ENCODE measurements at regions not wholly inside any gene's neighbourhood (a gene's known extent, or its start where the extent isn't known, plus 50 kb on each side); places are given as distances from the start of the nearest gene placed in this dataset.
A peak's percentile ranks its signal among the peaks of the same experiment; 100 is the strongest.
"Not testable (repeated sequence)": the region's sequence is repeated elsewhere in the genome, so short reads cannot be mapped to it uniquely, and the experiment has no call there.

DNA sequence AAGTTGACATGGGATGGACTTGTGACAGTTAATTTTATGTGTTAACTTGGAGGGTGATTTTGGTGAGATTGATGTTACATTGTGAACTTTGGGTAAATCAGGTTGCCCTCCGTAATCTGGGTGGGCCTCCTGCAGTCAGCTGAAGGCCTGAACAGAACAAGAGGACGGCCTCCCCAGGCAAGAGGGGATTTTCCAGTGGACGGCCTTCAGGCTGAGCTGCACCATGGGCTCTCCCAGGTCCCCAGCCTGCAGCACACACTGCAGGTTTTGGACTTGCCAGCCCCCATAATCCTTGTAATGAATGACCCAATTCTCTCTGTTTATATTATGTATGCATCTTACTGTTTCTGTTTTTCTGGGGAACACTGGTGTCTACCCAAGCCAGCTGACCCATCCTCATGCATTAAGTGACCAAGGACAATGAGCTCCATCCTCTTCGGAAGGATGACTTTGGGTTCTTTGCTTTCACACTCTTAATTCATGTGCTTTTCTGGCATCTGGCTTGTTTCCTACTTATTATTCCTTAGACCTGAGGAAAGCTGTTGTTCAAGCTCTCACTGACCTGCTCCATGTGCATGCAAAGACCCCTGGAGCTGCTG lies 64.2 kb downstream of the DACT2 start:
- DNase-seq (ENCODE audit: low spot score) = no peak

DNA sequence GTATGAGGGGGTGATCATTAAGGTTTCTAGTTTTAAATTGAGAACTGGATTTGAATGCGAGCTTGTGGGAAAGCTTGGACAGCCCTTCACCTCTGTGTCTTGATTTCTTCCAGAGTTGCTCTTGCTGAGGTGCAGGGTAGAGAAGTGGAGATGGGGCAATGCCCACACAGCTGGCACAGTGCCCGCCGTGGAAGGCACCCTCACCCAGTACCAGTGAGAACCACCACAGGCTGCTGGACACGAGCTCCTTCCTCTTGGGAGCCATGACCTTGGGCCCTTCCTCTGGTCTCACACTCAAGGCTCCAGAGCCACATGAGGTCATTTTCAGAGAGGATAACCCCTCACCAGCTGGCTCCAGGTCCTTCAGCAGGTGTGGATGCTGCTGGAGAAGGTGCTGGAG lies 67.3 kb downstream of the DACT2 start:
- no peak for DNase-seq (ENCODE audit: low spot score)

GRCh38 chr6:168250250-168250649 lies 69.3 kb downstream of the DACT2 start:
- DNase-seq (ENCODE audit: low spot score) = no peak

GRCh38 chr6:168249746-168250145 lies 69.8 kb downstream of the DACT2 start:
- no peak for DNase-seq (ENCODE audit: low spot score)

DNA sequence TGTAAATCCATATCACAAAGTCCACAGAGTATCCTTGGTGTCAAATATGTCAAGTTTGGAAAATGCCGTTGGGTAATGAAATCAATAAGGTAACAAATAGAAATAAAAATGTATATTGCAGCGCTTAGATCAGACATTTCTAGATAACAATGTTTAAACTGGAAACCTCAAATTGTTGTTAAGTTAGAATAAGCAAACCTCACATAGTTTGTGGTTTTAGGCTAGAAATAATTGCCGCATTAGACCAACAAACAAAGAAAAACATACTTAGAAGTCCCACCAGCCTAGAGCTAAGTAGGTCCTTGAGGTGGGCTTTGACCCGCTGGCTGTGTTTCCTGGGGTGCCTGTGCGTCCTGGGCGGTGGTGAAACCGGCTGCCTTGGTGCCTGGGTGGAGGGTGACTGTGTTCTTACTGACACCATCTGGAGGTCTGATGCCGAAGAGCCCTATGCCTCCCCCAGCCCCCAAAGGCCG lies 71.4 kb downstream of the DACT2 start:
- DNase-seq (ENCODE audit: low spot score) = no peak

DNA sequence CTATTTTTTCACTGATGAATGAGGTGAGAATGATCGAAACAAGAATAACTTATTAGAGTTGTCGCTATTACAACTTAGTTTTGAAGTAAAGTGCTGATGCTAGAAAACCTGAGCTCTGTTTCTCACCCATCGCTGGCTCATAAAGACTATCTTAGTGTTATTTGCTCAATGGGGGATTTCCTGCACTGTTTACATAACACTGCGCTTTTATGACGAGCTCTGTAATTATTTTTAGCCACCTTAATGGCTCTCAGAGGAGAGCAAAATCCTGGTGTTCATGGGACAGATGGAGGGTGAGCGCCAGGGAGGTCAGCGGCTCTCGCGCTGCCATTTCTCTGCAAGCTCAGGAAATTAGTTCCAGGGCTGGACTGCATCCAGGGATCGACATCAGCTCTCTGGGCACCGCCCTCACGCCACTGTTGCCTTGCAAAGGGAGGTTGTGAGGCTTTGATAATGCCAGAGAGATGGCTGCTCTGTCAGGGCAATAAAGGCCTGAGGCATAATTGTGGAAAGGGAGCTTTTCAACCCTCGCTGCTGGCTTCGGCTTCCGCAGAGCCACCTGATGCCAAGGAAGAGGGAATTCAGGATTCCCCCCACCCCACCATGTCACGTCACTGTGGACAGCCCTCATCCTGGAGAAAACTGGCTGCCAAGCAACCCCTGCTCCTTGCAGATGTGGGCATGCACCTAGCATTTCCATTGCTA lies 72.0 kb downstream of the DACT2 start:
- peak; percentile 36 for DNase-seq (ENCODE audit: low spot score)

- no peak for DNase-seq (ENCODE audit: low spot score)
Measured at GRCh38 chr6:168244961-168245551, 74.5 kb downstream of the DACT2 start.

DNA sequence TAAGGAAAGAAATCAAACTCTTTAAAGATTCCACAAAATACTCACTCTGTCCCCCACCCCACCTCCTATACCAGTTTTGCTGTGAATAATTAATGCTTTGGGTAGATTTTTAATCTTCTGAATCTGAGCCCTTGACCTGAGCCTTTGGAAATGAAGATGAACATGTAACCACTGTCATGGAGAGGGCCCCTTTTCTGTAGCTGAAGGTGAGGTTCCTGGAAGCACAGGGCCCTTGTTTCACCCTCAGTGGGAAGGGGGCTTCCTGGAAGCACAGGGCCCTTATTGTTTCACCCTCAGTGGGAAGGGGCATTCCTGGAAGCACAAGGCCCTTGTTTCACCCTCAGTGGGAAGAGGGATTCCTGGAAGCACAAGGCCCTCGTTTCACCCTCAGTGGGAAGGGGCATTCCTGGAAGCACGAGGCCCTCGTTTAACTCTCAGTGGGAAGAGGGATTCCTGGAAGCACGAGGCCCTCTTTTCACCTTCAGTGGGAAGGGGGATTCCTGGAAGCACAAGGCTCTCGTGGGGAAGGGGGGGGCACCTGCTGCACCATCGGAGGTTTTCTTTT lies 75.7 kb downstream of the DACT2 start:
- DNase-seq (ENCODE audit: low spot score) = no peak

DNA sequence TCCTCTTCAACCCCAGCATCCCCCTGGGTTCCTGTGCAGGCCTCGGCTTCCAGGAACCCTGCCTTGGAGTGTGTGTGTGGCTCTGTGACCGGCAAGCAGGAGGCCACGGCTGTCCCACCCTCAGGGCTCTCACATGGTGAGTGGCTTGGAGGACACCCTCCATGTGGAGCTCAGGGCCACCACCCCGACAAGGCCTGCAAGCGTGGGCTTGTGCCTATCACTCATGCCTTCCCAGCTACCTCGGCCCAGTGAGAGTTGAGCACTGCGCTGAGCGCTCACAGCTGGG lies 76.7 kb downstream of the DACT2 start:
- no peak for DNase-seq (ENCODE audit: low spot score)

DNA sequence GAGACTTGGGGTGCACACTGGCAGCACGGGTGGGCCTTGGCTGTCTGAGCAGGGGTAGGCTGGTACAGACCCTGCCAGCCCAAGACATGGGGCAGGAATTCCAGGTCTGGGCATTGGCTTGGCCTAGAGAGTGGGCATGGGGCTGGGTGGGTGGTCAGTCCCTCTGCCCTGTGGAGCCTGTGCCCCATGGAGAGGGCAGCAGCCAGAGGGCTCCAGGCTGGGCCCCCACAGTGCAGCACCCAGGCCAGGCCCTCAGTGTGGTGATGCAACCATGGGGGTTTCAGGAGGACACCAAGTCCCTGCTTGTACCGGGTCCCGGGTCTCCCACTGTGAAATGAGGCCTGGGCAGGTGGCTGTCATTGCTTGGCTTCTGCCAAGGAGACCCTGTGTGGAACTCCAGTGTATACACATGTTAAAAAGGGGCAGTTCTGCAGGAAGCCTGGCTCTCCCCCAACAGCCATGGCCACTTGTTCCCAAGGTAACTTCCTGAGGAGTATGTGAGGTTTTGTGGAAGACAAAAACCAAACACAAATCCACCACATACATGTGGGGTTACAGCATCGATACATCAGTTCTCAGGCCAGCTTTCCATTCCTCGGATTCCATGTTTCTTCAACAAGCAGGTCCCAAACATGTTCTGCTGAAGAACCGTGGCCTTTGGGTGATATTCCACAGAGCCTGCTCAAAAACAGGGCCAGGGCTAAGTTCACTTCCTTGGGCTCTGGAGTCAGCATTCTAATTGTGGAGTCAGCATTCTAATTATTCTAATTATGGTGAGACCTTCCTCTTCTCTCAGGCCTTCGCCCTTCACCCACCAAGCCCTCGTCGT lies 77.3 kb downstream of the DACT2 start:
- no peak for DNase-seq (ENCODE audit: low spot score)

DNA sequence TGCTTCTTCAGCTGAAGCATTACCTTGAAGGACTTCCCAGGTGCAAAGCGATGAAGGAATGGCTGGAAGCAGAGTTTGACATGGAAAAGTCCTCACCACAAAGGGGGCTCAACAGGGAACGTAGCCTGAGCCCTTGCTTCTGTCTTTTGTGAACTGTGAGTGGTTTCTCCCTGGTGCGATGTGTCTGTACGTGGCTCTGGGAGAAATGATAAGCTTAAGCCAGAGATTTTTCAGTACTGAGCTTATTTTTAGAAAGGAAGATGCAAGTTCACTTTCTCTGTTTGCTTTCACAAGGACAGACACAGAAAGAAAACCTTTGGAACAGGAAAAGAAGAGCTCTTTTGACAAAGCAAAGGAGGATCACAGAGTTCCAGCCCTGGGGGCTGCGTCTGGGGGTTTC lies 79.4 kb downstream of the DACT2 start:
- DNase-seq (ENCODE audit: low spot score) = no peak

GRCh38 chr6:168239044-168239773 lies 80.4 kb downstream of the DACT2 start:
- DNase-seq (ENCODE audit: low spot score) = no peak

- DNase-seq (ENCODE audit: low spot score) = no peak
Measured at GRCh38 chr6:168238159-168238909, 81.2 kb downstream of the DACT2 start.

DNA sequence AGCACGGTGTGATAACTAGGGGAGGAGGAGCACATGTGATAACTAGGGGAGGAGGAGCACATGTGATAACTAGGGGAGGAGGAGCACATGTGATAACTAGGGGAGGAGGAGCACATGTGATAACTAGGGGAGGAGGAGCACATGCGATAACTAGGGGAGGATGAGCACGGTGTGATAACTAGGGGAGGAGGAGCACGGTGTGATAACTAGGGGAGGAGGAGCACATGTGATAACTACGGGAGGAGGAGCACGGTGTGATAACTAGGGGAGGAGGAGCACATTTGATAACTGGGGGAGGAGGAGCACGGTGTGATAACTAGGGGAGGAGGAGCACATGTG lies 85.7 kb downstream of the DACT2 start:
- not testable (repeated sequence) for DNase-seq (ENCODE audit: low spot score)

- no peak for DNase-seq (ENCODE audit: low spot score)
Measured at GRCh38 chr6:168232989-168233874, 86.3 kb downstream of the DACT2 start.

- DNase-seq (ENCODE audit: low spot score) = no peak
Measured at GRCh38 chr6:168232528-168232927, 87.0 kb downstream of the DACT2 start.

- DNase-seq (ENCODE audit: low spot score) = no peak
Measured at GRCh38 chr6:168232062-168232461, 87.5 kb downstream of the DACT2 start.

GRCh38 chr6:168231393-168231957 lies 88.1 kb downstream of the DACT2 start:
- no peak for DNase-seq (ENCODE audit: low spot score)

GRCh38 chr6:168229368-168229752 lies 90.2 kb downstream of the DACT2 start:
- no peak for DNase-seq (ENCODE audit: low spot score)
